B cell (primary cell): ENCODE measurements at regions not wholly inside any gene's neighbourhood (a gene's known extent, or its start where the extent isn't known, plus 50 kb on each side); places are given as distances from the start of the nearest gene placed in this dataset.
"Not testable (repeated sequence)": the region's sequence is repeated elsewhere in the genome, so short reads cannot be mapped to it uniquely, and the experiment has no call there.

Experiments
- CTCF ChIP-seq: fragments of 200-600 bp; IDR thresholded peaks from one replicate; pipeline ENCODE4 v1.8.0; 2022; ENCODE audit warnings: antibody characterized with exemption, mild to moderate bottlenecking
- EZH2 ChIP-seq: IDR thresholded peaks from 2 replicates; pipeline ENCODE4 v1.6.1; 2012; ENCODE audit warnings: borderline replicate concordance, low read depth, mild to moderate bottlenecking, moderate library complexity, low read length; ENCODE audit not compliant: insufficient read depth, poor library complexity, severe bottlenecking

GRCh38 chr21:7747964-7748363 is 2773.4 kb upstream of the TPTE start:
- TF ChIP-seq CTCF, EZH2: not testable (repeated sequence)
